ENCODE measurements at regions not wholly inside any gene's neighbourhood (a gene's known extent, or its start where the extent isn't known, plus 50 kb on each side); places are given as distances from the start of the nearest gene placed in this dataset.
"Not testable (repeated sequence)": the region's sequence is repeated elsewhere in the genome, so short reads cannot be mapped to it uniquely, and the experiment has no call there.

GRCh38 chr14:101256266-101256665 lies 305.0 kb upstream of the DIO3 start:
- Histone ChIP-seq H3K9me3 (replicated peaks) (no peaks in the 10 kb centered on the region), H3K4me3 (no peak overlapping the region), H3K36me3 (no peaks in the 10 kb centered on the region), H3K27me3 (ENCODE audit: low read depth) (peaks cover 59% of the 10 kb centered on the region), H3K27ac (replicated peaks) (no peak overlapping the region), H3K4me1 (no peaks in the 10 kb centered on the region)
- intact Hi-C loops (cut with micrococcal nuclease) = no loop called here
- TF ChIP-seq CTCF (IDR thresholded peaks at IDR 0.05; ENCODE audit: borderline replicate concordance) = no peak
- DNase-seq = no peak

GRCh38 chr14:101257551-101257950 lies 303.7 kb upstream of the DIO3 start:
- intact Hi-C loops (cut with micrococcal nuclease) = no loop called here
- no peak for TF ChIP-seq CTCF (IDR thresholded peaks at IDR 0.05; ENCODE audit: borderline replicate concordance)
- no peak for DNase-seq

GRCh38 chr14:101259748-101260147 lies 301.5 kb upstream of the DIO3 start:
- no peaks in the 10 kb centered on the region for H3K4me1 ChIP-seq
- TF ChIP-seq CTCF (IDR thresholded peaks at IDR 0.05; ENCODE audit: borderline replicate concordance) = no peak
- peaks cover 27% of the 10 kb centered on the region for H3K27me3 ChIP-seq (ENCODE audit: low read depth)
- no peaks in the 10 kb centered on the region for H3K36me3 ChIP-seq
- no peak overlapping the region for H3K4me3 ChIP-seq
- DNase-seq = no peak
- no peak overlapping the region for H3K27ac ChIP-seq (replicated peaks)
- peaks cover 14% of the 10 kb centered on the region for H3K9me3 ChIP-seq (replicated peaks)
- intact Hi-C loops (cut with micrococcal nuclease) = no loop called here

More at GRCh38 chr14:101257551-101257950, 303.7 kb upstream of the DIO3 start:
- Histone ChIP-seq H3K4me3 (no peak overlapping the region), H3K4me1 (no peaks in the 10 kb centered on the region), H3K27ac (replicated peaks) (no peak overlapping the region), H3K36me3 (no peaks in the 10 kb centered on the region), H3K9me3 (replicated peaks) (peaks cover 11% of the 10 kb centered on the region), H3K27me3 (ENCODE audit: low read depth) (peaks cover 46% of the 10 kb centered on the region)

GRCh38 chr14:101266441-101266840 lies 294.9 kb upstream of the DIO3 start:
- H3K4me1 ChIP-seq; H3K27me3 ChIP-seq (ENCODE audit: low read depth); DNase-seq; intact Hi-C loops (cut with micrococcal nuclease); H3K4me3 ChIP-seq; H3K36me3 ChIP-seq; H3K27ac ChIP-seq (replicated peaks): not testable (repeated sequence)
- H3K9me3 ChIP-seq (replicated peaks) = peaks cover 14% of the 10 kb centered on the region

GRCh38 chr14:101273091-101273490 lies 288.2 kb upstream of the DIO3 start:
- Histone ChIP-seq H3K4me3 (no peak overlapping the region), H3K9me3 (replicated peaks) (no peaks in the 10 kb centered on the region), H3K27me3 (ENCODE audit: low read depth) (peaks cover 17% of the 10 kb centered on the region), H3K27ac (replicated peaks) (no peak overlapping the region), H3K4me1 (no peaks in the 10 kb centered on the region), H3K36me3 (no peaks in the 10 kb centered on the region)
- intact Hi-C loops (cut with micrococcal nuclease) = no loop called here
- TF ChIP-seq CTCF (IDR thresholded peaks at IDR 0.05; ENCODE audit: borderline replicate concordance) = no peak
- DNase-seq = no peak

GRCh38 chr14:101276309-101277091 lies 284.8 kb upstream of the DIO3 start:
- TF ChIP-seq CTCF (IDR thresholded peaks at IDR 0.05; ENCODE audit: borderline replicate concordance) = no peak
- DNase-seq = no peak
- no peak overlapping the region for H3K27ac ChIP-seq (replicated peaks)
- H3K9me3 ChIP-seq (replicated peaks) = no peaks in the 10 kb centered on the region
- no peaks in the 10 kb centered on the region for H3K36me3 ChIP-seq
- H3K27me3 ChIP-seq (ENCODE audit: low read depth) = peaks cover 28% of the 10 kb centered on the region
- intact Hi-C loops (cut with micrococcal nuclease) = no loop called here
- H3K4me1 ChIP-seq = no peaks in the 10 kb centered on the region
- no peak overlapping the region for H3K4me3 ChIP-seq
